Progenitor cell of endocrine pancreas (in vitro differentiated cells): ENCODE measurements at regions not wholly inside any gene's neighbourhood (a gene's known extent, or its start where the extent isn't known, plus 50 kb on each side); places are given as distances from the start of the nearest gene placed in this dataset.
"Not testable (repeated sequence)": the region's sequence is repeated elsewhere in the genome, so short reads cannot be mapped to it uniquely, and the experiment has no call there.

Source experiments
- DNase-seq: peaks from one replicate; pipeline ENCODE4 v3.0.0; 2021; ENCODE audit warnings: low spot score; ENCODE audit not compliant: unreplicated experiment
- H3K27ac Mint-ChIP-seq: 2 replicates; pipeline ENCODE4 v1.8.0; 2021; ENCODE audit warnings: mild to moderate bottlenecking, moderate library complexity, mixed read lengths
- H3K27me3 Mint-ChIP-seq: 2 replicates; pipeline ENCODE4 v1.8.0; 2021; ENCODE audit warnings: mixed read lengths
- H3K36me3 Mint-ChIP-seq: 2 replicates; pipeline ENCODE4 v1.8.0; 2022; ENCODE audit warnings: mixed read lengths; ENCODE audit not compliant: insufficient read depth
- H3K4me1 Mint-ChIP-seq: 2 replicates; pipeline ENCODE4 v1.8.0; 2021; ENCODE audit warnings: low read depth, mixed read lengths
- H3K4me3 Mint-ChIP-seq: 2 replicates; pipeline ENCODE4 v1.8.0; 2021; ENCODE audit warnings: low read depth, mild to moderate bottlenecking, moderate library complexity, mixed read lengths
- H3K9me3 Mint-ChIP-seq: 2 replicates; pipeline ENCODE4 v1.8.0; 2021; ENCODE audit warnings: low read depth, mixed read lengths
- TF ChIP-seq, protein P1 (sequence below): fragments of 200-600 bp; sonication (generic); IDR thresholded peaks from one replicate; pipeline ENCODE4 v1.5.0; 2021; ENCODE audit warnings: antibody characterized with exemption, mild to moderate bottlenecking; ENCODE audit not compliant: unreplicated experiment

DNA sequence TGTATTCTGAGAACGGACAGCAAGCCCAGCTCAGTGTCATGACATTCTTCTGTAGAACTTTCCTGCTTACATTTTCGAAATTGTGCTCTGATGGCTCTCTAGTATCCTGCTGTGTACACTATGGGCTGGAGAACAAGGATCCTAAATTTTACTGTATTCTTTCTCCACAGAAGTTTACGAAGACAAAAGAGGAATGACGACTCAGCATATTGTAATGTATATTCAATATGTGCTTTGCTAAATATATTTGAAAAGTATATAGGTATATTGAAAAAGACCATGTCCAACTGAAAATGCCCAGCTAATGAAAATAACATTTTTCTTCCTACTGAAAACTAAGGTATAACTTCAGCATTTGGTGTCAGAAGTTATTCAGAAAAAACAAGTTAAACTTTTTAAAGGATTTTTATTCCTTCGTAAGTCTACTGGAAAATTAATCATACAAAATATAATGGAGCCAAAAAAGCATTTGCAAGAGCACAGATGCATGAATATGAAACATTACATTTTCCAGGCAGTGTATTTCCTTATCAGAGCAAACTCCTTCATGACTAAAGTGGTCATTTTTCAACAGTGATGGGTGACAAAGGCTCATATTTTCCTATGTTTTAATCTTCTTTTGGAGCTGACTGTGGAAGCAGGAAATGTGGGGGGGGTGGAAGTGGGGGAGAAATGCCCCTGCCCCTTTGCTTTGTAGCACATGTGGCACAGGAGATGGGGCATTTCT, 143.8 kb upstream of the THUMPD2 start:
- Mint-ChIP-seq H3K9me3 (peaks cover 3% of the 10 kb centered on the region), H3K36me3 (no peaks in the 10 kb centered on the region), H3K27ac (no peak overlapping the region), H3K4me3 (no peak overlapping the region), H3K4me1 (peaks cover 2% of the 10 kb centered on the region), H3K27me3 (no peaks in the 10 kb centered on the region)
- DNase-seq: no peak
- TF ChIP-seq, protein P1, sequence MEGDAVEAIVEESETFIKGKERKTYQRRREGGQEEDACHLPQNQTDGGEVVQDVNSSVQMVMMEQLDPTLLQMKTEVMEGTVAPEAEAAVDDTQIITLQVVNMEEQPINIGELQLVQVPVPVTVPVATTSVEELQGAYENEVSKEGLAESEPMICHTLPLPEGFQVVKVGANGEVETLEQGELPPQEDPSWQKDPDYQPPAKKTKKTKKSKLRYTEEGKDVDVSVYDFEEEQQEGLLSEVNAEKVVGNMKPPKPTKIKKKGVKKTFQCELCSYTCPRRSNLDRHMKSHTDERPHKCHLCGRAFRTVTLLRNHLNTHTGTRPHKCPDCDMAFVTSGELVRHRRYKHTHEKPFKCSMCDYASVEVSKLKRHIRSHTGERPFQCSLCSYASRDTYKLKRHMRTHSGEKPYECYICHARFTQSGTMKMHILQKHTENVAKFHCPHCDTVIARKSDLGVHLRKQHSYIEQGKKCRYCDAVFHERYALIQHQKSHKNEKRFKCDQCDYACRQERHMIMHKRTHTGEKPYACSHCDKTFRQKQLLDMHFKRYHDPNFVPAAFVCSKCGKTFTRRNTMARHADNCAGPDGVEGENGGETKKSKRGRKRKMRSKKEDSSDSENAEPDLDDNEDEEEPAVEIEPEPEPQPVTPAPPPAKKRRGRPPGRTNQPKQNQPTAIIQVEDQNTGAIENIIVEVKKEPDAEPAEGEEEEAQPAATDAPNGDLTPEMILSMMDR: no peak

DNA sequence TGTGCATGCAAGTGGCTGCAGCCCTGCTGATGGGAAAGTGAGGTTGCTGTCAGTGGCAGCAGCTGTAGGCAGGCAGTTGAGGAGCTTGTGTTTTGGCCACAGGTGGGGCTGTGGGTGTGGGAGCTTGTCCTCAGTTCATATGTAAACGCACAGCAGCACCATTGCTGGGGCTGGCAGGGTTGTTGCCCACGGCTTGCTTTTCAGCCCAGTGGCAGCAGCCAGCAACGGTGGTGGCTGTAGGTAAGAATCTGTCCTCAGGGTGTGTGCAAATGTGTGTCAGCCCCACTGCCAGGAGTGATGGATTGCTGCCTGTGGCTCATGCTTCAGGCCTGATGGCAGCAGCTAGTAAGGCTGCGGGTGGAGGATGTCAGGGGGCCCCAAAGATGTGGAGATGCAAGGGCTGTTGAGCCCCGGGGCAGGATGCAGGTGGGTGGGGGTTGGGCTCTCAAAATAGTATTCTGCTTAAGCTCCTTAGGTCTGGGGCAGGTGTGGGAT, 141.3 kb upstream of the THUMPD2 start:
- H3K27ac Mint-ChIP-seq: no peak overlapping the region
- TF ChIP-seq, protein P1: no peak
- H3K27me3 Mint-ChIP-seq: no peaks in the 10 kb centered on the region
- H3K9me3 Mint-ChIP-seq: peaks cover 3% of the 10 kb centered on the region
- peaks cover 1% of the 10 kb centered on the region for H3K4me1 Mint-ChIP-seq
- no peak overlapping the region for H3K4me3 Mint-ChIP-seq
- DNase-seq: no peak
- H3K36me3 Mint-ChIP-seq: no peaks in the 10 kb centered on the region

DNA sequence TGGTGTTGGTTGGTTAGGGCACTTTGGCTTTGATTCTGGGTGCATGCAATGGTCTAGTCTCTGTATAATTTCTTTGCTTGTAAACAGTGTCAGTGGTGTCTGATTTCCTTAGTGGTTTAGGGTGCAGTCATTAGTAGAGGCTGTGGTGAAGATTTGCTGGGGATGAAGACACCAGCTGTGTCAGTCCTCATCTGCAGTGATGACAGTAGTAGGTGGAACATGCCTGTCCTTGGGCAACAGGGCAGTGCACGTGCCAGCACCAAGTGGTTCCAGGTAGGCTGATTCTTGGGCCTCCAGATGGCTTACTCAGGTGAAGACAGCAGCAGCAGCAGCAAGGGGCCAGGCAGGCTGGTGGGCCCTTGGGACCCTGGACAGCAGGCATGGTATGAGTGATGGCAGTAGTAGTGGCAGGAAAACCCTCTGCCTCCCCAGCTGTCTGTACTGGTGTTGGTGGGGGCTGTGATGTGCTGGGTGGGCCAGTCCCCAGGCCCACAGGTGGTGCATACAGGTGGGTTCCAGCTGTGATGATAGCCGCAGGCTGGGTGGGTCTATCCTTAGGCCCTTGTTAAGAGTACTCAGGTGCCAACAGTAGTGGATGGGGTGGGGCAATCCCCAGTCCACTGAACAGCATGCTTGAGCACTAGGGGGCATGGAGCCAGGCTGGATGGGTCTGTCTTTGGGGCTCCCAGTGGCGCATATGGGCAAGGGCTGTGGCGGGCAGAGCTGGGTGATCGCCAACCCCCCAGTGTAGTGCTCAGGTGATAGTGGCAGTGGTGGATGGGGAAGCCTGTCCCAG, 140.7 kb upstream of the THUMPD2 start:
- H3K9me3 Mint-ChIP-seq: peaks cover 3% of the 10 kb centered on the region
- no peak overlapping the region for H3K4me3 Mint-ChIP-seq
- DNase-seq: no peak
- TF ChIP-seq, protein P1: no peak
- no peak overlapping the region for H3K27ac Mint-ChIP-seq
- H3K4me1 Mint-ChIP-seq: peaks cover 1% of the 10 kb centered on the region
- no peaks in the 10 kb centered on the region for H3K36me3 Mint-ChIP-seq
- no peaks in the 10 kb centered on the region for H3K27me3 Mint-ChIP-seq

GRCh38 chr2:39918886-39919285, 139.8 kb upstream of the THUMPD2 start:
- Mint-ChIP-seq H3K36me3 (no peaks in the 10 kb centered on the region), H3K4me3 (no peak overlapping the region), H3K4me1 (peaks cover 1% of the 10 kb centered on the region), H3K27ac (no peak overlapping the region), H3K9me3 (peaks cover 3% of the 10 kb centered on the region), H3K27me3 (no peaks in the 10 kb centered on the region)
- no peak for DNase-seq
- TF ChIP-seq, protein P1: no peak

DNA sequence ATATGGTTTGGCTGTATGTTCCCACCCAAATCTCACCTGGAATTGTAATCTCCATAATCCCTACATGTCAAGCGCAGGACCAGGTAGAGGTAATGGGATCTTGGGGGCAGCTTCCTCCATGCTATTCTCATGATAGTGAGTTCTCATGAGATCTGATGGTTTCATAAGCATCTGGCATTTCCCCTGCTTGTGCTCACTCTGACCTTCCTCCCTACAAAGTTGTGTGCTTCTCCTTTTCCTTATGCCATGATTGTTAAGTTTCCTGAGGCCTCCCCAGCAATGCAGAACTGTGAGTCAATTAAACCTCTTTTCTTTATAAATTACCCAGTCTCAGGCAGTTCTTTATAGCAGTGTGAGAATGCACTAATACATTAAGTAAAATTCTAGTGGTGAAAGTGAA, 138.3 kb upstream of the THUMPD2 start:
- not testable (repeated sequence) for H3K27me3 Mint-ChIP-seq, H3K4me3 Mint-ChIP-seq, DNase-seq, H3K36me3 Mint-ChIP-seq, H3K27ac Mint-ChIP-seq, H3K9me3 Mint-ChIP-seq, H3K4me1 Mint-ChIP-seq
